ENCODE measurements at regions not wholly inside any gene's neighbourhood (a gene's known extent, or its start where the extent isn't known, plus 50 kb on each side); places are given as distances from the start of the nearest gene placed in this dataset.

DNA sequence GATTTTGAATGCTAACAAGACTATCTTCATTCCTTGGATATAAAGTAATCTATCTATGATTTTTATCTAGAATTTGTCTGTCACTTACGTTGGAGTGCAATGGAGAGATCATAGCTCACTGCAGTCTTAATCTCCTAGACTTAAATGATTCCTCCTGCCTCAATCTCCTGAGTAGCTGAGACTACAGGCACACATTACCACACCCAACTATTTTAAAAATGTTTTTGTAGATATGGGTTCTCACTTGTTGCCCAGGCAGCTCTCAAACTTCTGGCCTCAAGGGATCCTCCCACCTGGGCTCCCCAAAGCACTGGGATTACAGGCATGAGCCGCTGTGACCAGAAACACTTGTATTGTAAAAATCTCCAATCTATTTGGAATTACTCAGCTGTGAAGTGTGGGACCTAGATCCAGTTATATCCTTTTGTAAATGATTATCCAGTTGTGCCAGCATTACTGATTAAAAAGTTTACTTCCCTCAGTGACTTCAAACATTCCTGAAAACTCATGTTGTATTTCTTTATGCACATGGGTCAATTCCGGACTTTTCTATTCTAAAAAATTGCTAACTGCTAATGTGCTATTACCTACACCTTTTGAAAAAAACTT is 1793.8 kb upstream of the WWC1 start:
- TF ChIP-seq, protein P1, sequence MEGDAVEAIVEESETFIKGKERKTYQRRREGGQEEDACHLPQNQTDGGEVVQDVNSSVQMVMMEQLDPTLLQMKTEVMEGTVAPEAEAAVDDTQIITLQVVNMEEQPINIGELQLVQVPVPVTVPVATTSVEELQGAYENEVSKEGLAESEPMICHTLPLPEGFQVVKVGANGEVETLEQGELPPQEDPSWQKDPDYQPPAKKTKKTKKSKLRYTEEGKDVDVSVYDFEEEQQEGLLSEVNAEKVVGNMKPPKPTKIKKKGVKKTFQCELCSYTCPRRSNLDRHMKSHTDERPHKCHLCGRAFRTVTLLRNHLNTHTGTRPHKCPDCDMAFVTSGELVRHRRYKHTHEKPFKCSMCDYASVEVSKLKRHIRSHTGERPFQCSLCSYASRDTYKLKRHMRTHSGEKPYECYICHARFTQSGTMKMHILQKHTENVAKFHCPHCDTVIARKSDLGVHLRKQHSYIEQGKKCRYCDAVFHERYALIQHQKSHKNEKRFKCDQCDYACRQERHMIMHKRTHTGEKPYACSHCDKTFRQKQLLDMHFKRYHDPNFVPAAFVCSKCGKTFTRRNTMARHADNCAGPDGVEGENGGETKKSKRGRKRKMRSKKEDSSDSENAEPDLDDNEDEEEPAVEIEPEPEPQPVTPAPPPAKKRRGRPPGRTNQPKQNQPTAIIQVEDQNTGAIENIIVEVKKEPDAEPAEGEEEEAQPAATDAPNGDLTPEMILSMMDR (IDR thresholded peaks at IDR 0.05; ENCODE audit: borderline replicate concordance, insufficient read depth, low read depth, low read length): no peak
- no peak overlapping the region for H3K4me3 ChIP-seq (ENCODE audit: low read depth, low read length)

DNA sequence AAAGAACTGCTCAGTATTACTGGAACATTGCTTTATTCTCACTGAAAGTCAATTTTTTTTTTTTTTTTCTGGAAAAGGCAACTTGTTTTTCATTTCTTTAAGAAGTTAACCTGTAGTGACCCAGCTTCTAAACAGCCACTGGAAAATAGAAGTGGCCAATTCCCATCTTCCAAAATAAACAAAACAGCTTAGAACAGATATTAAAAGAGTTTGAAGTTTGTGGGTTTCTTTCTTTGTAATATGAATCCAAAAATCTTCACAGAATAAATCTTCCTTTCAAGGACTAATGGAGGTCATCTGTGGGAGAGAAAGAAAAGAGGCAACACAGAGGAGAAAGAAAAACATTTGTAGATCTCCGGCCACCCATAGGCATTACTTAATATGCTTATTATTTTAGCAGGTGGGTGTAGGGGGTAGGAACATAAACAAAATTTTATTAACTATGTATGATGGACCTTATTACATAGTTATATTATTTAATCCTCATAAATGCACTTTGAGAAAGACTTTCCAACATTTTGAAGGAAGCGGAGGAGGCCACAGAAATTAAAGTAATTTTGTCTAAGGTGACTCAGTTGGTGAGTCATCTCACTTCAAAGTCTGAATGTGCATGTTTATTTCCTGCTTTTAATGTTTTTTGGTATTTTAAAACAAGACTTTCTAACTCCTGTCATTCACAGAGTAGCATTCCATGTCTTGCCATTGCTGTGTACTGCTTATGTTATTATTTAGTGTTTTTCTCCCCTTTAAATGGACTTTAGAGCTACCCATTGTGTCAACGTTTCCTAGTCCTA is 1791.8 kb upstream of the WWC1 start:
- TF ChIP-seq, protein P1 (IDR thresholded peaks at IDR 0.05; ENCODE audit: borderline replicate concordance, insufficient read depth, low read depth, low read length): no peak
- H3K4me3 ChIP-seq (ENCODE audit: low read depth, low read length): no peak overlapping the region

DNA sequence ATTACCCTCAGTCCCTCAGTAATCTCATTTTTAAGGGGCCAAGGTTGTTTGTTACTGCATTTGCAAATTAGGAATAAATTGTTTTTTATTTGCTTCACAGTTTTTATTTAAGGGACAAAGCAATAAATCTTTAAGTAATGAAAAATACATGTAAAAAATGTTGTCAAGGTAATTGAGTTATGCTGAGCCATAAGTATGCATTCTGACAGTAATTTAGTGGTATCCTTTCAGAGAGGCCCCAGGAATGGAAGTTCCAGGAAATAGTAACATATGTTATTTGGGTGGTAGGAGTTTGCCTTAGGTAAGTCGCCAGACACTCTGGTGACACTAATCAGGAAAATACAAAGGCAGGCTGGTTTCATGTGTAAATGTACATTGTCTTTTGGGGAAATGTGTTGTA is 1787.9 kb upstream of the WWC1 start:
- no peak overlapping the region for H3K4me3 ChIP-seq (ENCODE audit: low read depth, low read length)
- TF ChIP-seq, protein P1 (IDR thresholded peaks at IDR 0.05; ENCODE audit: borderline replicate concordance, insufficient read depth, low read depth, low read length): no peak

DNA sequence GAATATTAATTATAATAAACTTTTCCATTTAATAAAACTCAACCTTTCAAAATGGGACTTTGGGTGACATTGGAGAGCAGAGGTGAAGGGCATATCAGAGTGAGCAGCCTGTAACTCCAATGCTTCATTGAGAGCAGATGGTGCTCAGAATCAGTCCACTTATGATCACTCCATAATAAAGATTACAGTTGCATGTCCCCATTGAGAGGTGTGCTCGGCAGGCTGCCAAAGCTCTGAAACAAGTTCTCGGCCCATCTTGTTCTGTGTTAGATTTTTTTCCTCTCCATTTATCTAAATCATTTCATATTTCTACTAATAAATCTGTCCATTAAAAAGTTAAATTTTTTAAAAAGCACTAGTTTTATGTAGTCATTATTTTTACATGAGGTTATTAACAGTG is 1786.4 kb upstream of the WWC1 start:
- TF ChIP-seq, protein P1 (IDR thresholded peaks at IDR 0.05; ENCODE audit: borderline replicate concordance, insufficient read depth, low read depth, low read length): no peak

DNA sequence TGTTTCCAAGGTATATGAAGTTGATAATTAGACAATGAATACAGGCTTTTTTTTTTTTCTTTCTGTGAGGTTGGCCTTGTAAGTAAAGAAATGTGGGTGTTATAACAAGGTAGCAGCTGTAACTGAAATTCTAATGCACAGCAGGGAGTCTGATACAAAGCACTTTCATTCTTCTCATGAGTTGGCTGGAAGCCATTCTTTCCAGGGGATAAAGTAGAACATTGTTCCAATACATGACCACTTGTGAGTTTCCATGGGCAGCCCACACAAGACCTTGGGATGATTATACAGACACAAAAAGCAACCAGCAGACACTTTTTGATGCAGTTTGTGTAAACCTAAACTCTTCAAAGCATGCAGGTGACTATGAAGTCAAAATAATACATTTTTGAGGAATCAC is 1785.9 kb upstream of the WWC1 start:
- no peak overlapping the region for H3K4me3 ChIP-seq (ENCODE audit: low read depth, low read length)
- TF ChIP-seq, protein P1 (IDR thresholded peaks at IDR 0.05; ENCODE audit: borderline replicate concordance, insufficient read depth, low read depth, low read length): no peak

More for the DNA sequence above, 1786.4 kb upstream of the WWC1 start:
- no peak overlapping the region for H3K4me3 ChIP-seq (ENCODE audit: low read depth, low read length)

DNA sequence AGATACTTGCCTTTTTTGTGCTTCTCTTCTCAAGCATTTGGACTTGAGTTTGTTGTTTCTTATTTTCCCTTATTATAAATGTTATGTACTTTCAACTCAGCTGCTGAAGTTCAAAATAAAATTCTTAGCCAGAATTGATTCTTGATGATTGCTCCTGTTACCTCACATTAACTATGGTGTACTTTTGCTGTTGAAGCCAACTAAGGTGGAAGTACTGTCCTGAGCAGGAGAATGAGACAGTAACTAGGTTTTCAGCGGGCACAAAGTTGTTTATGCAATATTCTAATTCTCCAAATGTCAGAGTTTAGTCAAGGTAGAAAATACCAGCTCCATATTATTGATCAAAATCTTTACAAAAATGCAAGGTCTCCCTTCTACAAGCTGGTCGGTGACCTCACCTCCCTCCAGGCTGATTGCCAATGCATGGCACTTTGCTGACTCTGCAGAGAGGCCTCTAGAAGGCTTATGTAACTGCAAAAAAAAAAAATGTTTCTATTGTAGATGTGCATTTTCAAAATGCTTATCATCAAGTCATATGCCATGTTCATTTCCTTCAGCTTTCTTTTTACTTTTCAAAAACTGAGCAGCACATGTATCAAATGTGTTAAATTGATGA is 1783.5 kb upstream of the WWC1 start:
- H3K4me3 ChIP-seq (ENCODE audit: low read depth, low read length): no peak overlapping the region
- TF ChIP-seq, protein P1 (IDR thresholded peaks at IDR 0.05; ENCODE audit: borderline replicate concordance, insufficient read depth, low read depth, low read length): no peak

All from GM12875 (cell line).